GM19324 (cell line): ENCODE measurements at regions not wholly inside any gene's neighbourhood (a gene's known extent, or its start where the extent isn't known, plus 50 kb on each side); places are given as distances from the start of the nearest gene placed in this dataset.
"Not testable (repeated sequence)": the region's sequence is repeated elsewhere in the genome, so short reads cannot be mapped to it uniquely, and the experiment has no call there.

Experiments
- ATAC-seq: cut with Tn5 transposase; IDR thresholded peaks from one replicate; pipeline ENCODE4 v1.9.1; 2021; ENCODE audit warnings: mild to moderate bottlenecking, moderate library complexity; ENCODE audit not compliant: unreplicated experiment, low FRiP score

DNA sequence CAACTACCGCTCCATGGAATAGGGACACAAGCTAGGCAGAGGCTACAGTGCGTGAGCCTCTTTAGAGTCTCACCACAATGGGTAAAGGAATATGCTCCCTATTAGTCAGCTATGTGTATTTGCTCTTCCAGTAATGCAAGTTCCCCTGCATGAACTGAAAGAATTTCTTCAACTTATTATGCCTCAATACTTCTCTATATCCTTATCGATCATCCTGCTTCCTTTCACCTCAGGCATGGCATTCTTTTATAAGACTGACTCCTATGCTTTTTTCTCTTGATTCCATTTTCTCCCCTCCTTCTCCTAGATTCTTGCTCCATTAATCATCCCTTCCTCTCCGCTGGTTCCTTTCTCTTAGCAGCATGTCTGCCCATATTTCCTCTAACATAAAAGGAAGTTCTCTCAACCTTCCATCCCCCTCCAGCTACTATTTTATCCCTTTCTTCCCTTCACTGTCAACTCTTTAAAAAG is 94.5 kb upstream of the CPM start:
- ATAC-seq: no peak

DNA sequence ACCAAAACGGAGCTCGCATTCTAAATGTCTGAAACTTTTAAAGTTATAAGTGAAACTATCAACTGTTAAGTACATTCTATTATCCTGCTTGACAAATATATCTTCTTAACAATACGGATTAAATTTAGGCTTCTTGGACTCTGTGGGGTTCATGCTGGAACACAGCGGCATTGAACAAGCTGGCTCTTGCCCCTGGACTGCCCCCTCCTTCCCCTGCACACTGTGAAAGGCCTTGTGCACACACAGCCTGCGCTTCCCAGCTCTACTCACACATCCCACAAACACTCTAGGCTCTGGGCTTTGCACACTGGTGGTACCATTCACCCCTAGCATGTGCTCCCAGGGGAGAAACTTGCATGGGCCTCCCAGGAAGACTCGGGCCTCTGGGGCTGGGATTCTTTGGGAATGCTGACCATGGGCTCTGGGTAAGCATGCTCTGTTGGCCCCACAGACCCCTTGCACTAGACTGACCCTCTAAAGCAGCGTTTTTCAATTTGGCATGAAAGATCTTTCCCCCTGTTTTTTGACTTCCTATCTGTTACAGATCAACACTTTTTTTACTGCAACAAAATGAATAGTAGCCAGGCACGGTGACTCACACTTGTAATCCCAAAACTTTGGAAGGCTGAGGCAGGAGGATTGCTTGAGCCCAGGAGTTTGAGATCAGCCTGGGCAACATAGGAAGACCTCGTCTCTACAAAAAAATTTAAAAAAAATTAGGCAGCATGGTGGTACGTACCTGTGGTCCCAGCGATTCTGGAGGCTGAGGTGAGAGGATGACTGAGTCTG is 96.2 kb upstream of the CPM start:
- ATAC-seq: no peak

DNA sequence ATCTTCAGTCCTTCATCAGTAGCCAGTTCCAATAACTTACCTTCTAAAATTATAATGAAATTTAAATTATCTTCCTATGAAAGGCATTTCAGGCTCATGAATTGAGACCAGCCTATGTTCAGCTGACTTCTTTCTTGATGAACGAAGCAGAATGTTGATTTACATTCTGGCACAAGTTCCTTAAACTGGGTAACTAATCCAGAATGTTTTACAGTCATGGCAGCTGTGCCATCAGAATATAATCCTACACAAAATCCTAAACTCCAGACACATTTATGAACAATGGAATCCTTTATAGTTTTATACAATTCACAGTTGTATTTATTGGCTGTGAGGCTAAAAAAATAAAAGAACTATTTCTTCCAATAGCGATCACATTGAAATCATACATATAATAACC is 97.3 kb upstream of the CPM start:
- no peak for ATAC-seq

DNA sequence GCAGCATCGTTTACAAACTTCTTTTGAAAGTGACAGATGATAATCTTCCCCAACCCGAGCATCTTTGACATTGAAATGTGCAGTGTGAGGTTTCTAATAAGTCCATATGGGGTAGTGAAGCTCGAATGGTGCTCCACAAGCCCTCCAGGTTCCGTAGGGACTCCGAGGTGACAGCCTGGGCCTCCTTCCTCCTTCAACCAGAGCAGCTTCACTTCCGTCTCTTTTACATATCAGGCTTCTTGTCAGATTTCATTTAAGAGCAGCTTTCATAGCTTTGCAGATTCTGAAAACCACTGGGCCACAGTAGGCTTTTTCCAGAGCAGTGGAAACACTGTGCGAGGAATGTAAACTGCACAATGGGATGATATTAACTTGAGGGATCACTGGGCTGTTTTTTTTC is 103.6 kb upstream of the CPM start:
- ATAC-seq: no peak

DNA sequence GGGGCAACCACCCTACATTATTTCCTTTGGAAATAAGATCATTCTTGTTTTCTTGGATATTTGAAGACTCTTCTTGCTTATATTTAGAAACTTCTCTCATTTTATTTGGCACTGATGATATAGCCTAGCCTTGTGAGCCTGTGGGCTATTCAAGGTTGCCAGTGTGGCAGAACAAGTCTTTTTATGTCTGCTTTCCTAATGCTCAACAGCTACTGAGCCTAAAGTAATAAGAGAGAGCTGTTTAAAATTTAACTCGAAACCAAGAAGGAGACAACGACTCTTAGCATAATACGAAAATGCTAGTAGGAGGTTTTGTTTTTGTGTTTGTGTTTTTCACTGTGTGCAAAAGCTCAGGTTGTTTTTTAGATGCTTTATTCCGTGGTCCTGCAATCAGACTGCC is 104.0 kb upstream of the CPM start:
- no peak for ATAC-seq

DNA sequence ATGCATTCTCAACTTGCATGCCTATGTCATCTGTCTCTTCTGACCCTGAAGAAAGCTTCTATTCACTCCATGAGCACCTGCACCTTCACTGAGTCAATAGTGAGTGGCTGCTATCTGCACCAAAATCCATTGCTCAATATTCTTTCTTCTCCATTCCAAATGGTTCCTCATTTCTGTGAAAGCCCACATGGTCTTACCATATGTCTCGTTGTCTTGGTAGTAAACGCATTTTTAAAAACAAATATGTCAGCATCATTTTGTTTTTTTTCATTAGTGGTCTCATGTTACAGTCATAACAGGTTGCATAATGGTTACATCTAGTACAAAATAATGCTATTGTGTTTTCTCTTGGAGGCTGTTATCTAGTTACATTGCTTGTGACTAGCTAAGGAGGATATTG is 106.9 kb upstream of the CPM start:
- no peak for ATAC-seq

DNA sequence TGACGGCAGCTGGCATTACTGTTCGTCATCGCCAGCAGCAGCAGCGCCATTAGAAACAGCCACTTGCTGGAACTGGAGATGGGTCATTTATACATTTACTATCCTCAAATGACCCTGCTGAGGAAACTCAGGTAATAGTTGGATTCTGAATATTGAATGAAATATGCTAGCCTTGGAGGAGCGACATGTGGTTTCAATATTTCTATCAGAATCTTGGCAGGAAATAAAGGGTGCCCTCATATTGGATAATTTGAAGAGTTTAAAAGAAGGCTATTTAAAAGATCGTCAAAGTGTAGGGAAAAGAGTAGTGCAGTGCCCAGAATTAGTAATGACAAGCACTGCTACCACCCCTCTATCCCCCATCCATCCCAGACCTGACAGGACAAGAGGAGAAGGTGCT is 109.6 kb upstream of the CPM start:
- no peak for ATAC-seq

DNA sequence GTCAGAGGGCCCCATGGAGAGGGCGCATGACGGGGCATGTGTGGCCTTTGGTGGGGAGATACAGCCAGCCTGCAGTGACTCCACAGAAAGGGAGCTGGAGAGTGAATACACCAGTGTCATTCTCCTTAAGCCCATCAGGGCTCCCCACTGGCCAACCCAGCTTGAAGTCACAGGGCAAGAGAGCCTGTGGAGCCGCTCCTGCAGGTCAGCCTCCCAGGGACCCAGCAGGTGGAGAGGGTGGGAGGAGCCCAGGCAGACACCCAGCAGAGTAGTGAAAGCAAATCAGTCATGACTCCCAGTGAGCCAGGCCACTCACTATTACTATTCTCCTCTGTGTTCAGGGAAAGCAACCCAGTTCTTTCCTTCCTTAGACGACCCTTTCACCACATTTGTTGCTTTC is 110.0 kb upstream of the CPM start:
- ATAC-seq: no peak

DNA sequence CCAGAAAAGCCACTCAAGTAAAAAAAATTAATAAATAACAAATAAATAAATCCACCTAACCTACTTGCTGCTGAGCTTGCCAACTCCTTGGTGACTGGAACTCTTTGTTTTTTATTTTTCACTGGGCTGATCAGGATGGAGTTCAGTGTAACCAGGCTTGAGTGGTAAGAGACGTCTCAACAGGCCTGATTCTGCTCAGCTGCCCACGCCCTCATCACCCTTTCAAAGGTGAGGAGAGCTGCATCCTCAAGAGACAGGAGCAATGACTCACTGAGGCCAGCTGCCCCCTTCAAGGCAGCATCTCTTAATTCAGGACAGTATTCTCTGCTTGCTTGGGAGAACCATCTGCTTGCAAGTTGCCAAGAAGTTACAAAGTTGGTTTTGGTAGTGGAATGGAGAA is 111.9 kb upstream of the CPM start:
- no peak for ATAC-seq

DNA sequence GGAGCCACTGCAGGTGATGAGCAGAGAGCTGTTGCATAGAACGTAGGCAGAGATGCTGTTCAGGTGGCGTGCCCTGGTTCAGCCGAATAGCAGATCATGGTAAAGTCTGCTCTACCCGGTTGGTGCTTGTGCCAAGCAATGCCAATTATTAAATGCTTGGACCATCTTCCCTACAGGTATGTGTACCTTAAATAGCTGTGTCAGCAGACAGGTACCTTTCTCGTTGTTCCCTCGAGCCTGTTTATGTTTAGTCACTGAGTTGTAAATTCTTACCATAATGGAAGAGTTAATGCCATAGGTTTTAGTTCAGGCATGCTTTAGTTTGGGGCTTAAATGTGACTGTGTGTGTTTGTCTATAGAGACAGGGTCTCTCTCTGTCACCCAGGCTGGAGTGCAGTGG is 112.5 kb upstream of the CPM start:
- ATAC-seq: no peak

DNA sequence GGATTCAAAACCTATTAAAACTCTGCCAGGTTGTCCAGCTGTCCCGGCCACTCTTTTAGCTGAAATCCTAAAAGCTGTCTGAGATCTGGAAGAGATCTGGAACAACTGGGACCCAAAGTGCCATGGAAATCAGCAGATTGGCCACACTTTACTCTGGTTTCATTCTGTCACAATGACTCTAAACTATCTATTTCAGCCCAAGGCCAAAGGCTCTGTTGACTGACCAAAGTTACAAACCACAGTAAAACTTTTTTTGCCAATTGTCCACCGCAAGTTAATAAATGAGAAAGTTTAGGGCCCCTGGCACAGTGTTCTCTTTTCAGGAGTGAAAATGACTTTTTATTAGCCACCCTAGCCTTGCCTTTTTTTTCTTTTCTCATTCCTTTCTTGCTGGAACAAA is 113.4 kb upstream of the CPM start:
- ATAC-seq: no peak

DNA sequence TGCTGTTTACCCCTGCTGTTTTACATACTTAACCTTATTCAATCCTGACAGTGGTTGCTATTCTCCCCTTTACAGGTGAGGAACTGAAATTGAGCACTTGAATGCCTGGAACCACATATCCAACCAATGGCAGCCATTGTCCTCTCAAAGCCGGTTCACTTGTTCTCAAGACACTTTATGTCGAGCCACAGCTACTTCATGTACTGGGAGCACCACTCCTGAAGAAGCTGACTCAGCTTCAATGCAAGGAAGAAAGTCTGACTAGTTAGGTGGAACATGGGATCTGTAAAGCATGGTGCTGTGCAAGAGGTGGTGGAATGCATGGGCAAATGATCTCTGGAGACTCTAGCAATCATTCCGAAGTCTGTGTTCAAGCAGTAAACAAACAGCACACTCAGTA is 113.9 kb upstream of the CPM start:
- ATAC-seq: no peak

DNA sequence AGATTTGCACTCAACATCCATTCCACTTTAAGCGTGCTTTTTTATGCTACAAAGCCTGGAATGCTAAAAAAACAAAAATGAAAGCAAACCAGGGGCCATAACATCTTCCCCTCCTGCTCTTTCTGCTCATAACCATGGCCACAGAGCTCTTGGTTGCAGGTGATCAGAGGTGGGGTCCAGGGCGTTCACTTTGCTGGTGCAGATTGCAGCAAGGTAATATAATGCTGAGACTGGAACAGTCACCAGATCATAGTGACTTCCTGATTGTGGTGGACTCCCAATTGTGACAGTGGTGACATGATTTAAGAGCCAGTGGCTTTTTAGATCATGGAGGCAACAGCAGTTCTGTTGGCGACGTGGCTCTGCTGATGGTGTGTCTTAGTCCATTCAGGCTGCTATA is 115.0 kb upstream of the CPM start:
- no peak for ATAC-seq

DNA sequence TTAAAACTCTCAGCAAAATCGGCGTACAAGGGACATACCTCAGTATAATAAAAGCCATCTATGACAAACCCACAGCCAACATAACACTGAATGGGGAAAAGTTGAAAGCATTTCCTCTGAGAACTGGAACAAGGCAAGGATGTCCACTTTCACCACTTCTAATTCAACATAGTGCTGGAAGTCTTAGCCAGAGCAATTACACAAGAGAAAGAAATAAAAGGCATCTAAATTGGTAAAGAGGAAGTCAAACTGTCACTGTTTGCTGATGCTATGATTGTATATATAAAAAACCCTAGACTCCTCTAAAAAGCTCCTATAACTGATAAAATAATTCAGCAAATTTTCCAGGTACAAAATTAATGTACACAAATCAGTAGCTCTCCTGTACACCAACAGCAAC is 116.9 kb upstream of the CPM start:
- not testable (repeated sequence) for ATAC-seq

DNA sequence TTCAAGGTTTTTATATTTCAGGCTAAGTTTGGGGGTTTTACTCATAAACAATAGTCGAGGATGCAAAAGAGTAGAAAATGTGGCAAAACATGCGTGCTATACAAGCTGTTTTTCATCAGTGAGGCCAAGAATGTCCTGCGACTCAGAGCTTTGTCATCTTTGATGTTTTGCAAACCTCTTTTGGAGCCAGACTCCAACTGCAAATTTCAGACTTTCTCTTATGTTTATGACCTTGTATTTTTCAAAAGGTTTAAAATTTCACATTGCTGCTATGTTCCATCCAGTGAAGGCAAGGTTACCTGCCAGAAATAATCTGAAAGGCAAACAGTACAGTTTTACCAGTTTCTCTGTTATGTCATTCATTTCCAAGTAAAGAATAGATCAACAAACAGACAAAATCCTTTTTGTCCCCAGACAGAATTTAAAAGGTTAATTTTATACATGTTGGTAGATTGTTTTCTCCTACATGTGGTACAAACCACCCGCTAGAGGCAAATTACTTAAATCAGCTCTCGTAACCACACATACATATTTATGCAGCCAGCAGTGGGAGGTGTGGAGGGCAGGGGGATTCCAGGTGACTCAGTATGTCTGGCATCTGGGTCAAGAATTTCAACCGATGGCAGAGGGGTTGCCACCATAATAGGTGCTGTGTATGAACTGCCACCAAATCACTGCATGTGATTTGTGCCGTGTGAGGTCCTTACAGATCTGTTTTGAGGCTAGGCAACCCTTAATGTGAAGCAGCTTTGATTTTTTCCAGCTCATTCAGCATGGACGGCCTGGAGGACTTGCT is 119.8 kb upstream of the CPM start:
- no peak for ATAC-seq

DNA sequence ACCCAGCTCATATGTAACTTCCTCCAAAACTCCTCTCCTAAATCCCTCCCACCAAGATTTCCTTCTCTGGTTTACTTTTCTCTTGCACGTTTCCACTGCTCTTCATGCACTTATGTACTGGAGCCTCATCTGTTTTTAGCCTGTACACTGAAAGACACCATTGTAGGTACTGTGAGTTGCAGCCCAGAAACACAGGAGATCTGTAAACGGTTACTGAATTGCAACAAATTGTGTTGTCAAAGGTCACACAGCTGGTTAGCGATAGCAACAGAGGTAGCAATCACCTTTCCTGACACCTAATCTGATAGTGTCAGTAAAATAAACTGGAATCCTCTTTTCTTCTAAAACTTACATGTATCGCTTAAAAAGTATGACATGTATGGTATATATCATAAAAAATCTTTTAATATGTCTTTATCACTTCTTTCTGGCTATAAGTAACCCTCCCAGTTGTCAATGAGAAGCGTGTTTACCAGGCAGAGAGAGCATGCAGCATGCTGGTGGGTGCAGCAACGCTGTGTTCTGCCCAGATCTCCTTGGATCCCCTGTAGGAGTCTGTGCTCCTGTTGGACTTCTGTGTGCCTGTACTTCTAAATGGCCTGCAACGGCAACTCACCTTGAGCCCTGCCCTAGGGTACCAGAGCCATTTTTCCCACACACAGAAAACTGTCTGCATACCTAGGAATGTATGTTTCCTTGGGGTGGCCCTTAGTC is 121.5 kb upstream of the CPM start:
- no peak for ATAC-seq

DNA sequence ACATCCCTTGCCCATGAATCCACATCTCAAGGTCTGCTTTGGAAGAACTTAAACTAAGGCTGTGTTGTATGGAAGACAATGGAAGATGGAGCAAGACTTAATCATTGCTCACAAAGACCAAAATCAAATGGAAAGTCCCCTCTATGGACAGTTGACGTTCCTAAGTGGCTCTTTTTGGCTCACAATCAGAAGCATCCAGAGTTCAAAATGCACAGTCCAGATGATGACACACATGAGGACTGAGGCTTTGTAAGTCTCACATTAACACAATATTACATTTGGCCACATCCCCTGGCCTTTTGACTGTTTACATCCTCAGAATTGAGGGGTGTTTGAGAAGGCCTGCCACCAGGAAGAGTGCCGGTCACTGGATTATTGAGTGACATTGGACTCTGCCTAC is 122.3 kb upstream of the CPM start:
- no peak for ATAC-seq

DNA sequence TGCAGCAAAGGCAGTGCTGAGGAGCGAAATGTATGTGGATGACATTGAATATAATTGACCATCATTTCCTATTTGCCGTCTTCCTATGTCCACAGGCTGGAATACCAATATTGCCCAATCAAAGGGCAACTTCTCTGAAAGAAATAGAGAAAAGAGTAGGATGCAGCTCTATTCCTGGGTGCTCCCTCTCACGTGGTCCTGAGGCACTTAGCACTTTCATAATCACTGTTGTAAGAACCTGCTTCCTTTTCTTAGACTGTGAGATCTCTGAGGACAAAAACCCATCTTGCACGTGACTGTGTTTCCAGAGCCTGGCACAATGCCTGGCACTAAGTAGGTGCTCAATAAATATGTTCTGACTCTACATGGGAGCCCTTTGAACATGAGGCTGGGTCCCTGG is 122.7 kb upstream of the CPM start:
- ATAC-seq: no peak

DNA sequence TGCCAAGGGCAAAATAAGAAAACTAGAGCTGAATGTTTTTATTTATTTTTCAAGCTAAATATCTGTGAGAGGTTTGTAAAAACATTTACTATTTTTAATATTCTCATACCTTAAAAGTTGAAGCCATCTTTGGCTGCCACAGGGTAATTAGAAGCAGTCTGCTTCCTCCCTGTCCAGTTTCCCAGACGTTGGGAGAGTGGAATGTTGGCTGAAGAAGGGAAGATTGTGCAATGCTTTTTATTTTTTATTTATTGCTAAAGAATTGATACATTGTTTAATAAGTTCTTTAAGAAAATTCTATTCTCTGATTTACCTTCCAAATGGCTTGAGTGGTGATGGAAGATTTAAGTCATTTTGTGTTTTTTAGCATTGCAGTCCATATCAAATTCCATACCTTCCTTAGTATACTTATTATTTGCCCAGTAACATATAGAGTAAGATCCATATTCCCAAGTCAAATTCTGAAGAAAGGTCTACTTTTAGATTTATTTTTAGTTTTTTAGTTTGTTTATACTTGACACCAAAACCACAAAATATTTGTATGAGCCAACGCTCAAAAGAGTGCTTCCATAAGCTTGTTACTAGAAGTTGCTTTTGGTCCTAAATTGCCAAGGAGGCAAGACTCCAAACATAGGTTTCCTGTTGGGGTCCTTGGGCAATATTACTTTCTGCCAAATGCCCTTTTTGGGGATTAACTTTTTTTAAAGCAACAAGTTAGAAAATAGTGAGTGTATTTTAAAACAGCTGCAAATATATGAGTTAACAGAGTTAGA is 124.0 kb upstream of the CPM start:
- ATAC-seq: no peak

DNA sequence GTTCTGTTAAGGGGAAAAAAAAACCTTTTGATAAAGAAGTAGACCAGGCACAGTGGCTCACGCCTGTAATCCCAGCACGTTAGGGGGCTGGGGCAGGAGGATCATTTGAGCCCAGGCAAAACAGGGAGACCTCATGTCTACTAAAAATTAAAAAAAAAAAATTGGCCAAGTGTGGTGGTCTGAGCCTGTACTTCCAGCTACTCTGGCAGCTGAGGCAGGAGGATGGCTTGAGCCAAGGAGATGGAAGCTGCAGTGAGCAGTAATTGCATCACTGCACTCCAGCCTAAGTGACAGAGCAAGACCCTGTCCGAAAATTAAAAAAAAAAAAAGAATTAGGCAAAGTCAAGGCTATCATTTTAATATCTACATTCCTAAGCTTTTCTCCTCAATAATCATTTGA is 124.8 kb upstream of the CPM start:
- ATAC-seq: no peak
